Astrocyte of the hippocampus (primary cell): ENCODE measurements at regions not wholly inside any gene's neighbourhood (a gene's known extent, or its start where the extent isn't known, plus 50 kb on each side); places are given as distances from the start of the nearest gene placed in this dataset.

ENCODE experiments used
- DNase-seq: peaks from one replicate; pipeline ENCODE4 v3.0.0; 2011; ENCODE audit warnings: low read depth, low spot score

DNA sequence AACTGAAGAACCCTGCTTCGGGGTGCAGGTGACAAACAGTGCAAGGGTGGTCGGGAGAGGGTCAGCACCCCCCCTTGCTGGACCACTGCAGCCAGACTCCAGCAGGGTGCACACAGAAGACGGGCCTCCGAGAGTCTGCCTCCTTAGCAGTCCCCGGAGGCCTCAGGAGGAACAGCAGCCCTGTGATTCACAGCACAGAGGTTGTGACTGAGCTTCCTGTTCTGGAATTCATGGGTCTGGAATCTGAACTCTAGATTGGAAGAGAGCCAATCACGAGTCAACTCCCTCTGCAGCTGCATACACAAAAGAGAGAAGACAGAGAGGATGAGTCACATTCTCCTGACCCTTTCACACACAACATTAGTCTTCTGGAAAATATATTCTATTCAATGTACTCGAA is 249.0 kb upstream of the OPRM1 start:
- peak; percentile 64 for DNase-seq

DNA sequence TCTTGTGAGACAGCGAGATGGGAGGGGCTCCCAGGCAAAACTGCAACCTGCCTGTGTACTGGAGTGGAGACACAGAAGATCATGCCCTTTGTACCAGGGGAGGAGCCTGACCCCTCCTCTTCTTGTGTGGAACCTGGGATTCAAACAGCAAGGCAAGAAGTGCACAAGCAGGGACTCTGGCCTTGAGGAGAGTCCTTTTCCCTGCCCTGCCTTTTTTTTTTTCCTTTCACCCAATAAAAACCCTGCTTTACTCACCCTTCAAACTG is 251.8 kb upstream of the OPRM1 start:
- DNase-seq: no peak

DNA sequence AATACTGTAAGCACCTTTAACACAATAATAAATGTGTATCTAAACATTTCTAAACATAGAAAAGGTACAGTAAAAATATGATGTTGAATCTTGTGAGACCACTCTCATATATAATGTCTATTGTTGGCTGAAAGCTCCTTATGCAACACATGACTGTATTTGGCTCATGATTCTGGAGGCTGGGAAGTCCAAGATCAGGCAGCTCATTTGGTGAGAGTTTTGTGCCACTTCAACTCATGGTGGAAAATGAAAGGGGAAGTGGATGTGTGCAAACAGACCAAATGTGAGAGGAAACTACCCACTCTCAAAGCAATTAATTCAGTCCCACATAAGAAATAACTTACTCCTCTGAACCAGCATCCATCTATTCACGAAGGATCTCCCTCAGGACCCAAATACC is 257.7 kb upstream of the OPRM1 start:
- no peak for DNase-seq

DNA sequence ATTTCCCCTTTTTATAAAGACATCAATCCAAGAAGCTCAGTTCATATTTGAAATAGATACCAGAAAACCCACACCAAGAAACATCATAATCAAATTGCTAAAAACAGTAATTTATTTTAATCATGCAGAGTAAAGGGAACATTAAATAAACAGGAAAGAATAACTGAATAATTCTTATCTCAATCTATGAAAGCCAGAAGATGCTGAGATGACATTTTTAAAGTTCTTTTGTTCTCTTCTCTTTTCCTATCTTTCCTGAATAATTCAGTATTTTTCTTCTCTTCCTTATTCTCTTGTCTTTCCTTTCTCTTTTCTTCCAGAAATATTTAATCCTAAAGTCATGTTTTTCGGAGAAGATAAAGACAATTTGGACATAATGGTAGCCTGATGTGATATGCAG is 259.0 kb upstream of the OPRM1 start:
- no peak for DNase-seq

DNA sequence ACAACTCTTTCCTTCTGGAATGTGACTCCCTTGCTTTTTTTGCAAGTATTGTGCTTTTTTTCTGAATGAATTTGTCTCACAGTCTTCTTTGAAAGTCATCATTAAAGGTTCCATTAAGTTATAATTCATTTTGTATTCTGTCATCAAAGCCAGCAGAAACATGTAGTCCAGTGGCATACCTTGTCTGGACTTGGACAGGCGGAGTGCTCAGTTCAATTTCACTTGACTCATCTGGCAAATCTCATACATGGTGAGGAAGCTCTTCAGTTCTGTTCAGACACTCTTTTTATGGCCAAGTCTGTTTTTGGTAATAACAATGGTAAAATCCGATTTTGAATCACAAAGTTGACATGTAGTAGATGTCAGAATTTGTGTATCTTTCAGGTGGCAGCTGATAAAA is 260.8 kb upstream of the OPRM1 start:
- no peak for DNase-seq

DNA sequence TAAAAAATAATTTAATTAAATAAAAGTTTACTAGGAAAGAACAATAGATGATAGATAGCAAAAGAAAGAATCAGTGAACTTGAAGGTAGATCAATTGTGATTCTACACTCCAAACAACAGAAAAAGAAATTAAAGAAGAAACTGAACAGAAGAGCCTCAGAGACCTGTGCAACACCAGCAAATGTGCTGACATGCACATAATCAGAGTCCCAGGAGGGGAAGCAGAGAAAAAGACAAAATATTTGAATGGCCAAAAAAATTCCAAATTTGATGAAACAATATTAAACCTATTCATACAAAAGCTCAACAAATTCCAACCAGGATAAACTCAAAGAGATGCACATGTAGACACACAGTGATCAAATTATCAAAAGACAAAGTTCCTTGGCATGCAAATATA is 267.5 kb upstream of the OPRM1 start:
- no peak for DNase-seq

DNA sequence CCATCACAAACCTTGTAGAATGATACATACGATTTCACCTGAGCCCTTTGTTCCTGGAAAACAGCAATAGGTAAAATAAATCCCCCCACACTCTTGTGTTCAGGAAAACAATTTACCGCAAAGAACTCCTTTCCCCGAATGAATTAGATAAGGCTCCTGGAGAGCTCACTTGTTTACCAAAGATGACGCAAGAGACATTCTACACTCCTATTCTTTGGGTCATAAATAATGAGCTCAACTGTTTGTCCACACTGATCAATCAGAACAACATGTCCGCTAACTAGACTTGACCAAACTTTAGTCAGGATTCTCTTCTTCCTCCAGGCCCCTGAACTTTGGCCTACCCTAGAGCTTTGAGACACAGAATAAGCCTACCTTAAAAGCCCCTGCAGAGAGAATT is 271.9 kb upstream of the OPRM1 start:
- DNase-seq: no peak

DNA sequence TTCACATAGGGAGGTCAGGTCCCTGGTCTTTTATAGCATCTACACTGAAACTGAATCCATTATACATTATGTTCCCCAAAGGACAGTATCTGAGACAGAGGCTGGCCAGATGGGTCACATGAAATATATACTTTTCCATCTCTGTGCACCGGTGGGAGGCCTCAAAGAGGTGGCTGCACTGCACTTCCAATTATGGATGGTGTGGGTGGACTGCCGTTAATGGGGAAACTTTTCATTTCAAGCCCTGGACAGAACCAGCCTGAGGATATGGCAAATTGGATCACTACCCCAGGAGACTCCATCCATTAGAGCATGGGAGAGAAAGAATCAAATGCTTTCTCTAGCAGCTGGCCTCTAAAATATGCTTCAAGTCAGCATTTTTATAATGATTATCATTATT is 280.5 kb upstream of the OPRM1 start:
- no peak for DNase-seq

DNA sequence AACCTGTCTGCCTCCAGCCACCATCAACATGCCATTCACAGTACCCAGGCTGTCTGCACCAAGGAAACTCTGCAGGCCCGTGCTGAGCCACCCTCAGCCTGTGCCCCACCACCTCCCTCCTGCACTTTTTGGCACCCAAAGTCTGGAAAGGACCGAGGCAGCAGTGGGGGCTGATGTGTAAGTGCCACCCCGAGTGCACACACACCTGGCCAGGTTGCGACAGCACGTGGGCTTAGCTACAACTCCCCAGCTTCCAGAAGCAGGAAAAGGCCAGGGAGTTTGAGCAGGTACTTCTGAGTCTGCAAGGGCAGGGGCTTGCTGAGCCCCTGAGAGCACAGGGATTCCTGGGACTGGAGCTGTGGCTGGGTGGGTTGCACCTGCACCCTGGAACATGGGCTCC is 303.3 kb upstream of the OPRM1 start:
- no peak for DNase-seq

DNA sequence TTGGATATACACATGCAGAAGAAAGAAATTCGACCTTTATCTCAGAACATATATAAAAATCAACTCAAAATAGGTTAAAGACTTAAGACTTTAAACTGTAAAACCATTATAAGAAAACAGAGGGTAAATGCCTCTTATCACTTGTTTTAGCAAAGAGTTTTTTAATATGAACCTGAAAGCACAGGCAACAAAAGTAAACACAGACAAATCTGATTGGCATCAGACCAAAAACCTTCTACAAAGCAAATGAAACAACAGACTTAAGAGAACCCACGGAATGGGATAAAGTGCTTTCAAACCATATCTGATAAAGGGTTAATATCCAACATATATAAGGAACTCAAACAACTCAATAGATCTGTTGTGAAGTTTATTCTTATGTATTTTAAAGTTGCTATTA is 309.9 kb upstream of the OPRM1 start:
- DNase-seq: no peak

DNA sequence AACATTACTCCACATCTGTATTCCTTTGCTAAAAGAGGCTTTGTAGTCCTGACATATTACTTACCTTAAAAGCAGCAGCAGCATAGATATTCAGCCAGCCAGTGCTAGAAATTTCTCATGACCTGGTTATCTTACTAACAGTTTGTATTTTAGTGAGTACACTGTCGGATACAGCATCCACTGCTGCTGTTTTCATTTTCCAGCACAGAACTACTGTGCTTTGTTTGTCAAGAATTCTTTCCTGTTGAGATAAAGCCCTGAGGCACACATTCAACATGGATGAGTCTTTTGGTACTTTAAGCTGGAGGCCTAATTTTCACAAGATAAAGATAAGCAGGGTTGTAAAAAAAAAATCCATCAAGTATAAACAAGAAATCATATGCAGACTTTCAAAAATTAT is 311.2 kb upstream of the OPRM1 start:
- peak; percentile 33 for DNase-seq

DNA sequence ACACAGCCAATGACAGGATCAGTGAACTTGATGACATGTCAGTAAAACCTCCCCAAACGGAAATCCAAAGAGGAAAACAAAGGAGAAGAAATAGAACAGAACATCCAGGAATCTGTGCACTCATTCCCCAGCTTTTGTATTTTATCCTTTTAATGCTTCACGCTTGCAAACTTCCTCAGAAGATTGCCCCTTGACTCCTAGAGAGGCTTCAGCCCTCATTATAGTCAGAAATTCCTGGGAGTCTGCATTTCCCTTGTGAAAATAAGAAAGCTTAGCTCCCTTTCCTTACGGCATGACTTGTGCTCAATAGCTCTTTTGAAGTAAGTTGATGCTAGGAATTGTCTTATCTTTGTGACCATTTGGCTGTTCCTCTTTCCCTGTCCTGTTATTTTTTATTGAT is 313.6 kb upstream of the OPRM1 start:
- DNase-seq: no peak

DNA sequence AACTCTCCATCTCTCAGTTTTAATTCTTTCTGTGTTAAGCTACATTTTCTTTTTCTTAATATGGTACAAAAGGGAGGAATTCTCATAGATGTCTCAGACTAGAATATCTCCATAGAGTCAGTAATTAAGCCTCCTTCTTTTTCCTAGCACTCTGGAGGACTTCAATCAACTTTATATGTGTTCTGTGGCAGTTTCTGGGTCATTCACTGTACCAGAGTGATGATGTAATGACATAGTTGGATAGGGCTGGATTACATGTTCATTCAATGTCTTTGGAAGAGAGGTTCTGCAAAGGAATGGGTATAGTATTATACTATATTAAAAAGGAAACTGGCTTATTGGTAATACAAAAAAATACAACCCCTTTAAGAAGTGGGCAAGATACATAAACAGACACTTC is 318.3 kb upstream of the OPRM1 start:
- DNase-seq: no peak

DNA sequence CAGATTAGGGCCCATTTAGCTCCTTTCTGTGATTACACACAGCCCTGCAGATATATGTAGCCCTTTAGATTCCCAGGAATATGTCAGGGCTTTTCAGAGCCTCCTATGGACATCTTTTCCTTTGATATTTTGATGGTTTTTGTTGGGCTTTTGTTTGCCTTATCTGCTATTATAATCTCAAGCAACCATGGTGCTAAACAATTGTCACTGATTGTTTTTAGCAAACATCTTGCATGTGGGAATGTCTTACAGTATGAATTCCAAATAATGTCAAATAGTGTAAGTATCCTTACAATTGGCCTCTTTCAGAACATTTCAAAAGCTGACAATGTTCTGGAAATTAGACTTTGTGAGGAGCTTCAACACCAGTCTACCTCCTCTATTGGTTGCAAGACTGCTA is 333.6 kb upstream of the OPRM1 start:
- DNase-seq: no peak

DNA sequence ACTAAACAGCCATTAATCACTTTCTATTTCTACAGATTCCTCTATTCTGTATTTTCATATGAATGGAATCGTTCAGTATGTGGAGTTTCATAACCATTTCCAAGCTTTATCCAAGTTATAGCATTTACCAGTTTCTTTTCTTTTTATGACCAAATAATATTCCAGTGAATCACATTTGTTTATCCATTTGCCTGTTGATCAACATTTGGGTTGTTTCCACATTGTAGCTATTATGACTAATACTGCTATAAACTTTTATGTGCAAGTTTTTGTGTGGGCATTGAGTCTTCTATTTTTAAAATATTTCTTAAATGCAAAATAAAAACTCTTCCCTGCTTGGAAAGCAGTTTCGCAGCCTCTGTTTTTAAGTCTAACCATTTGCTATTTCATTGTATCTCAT is 336.4 kb upstream of the OPRM1 start:
- no peak for DNase-seq

DNA sequence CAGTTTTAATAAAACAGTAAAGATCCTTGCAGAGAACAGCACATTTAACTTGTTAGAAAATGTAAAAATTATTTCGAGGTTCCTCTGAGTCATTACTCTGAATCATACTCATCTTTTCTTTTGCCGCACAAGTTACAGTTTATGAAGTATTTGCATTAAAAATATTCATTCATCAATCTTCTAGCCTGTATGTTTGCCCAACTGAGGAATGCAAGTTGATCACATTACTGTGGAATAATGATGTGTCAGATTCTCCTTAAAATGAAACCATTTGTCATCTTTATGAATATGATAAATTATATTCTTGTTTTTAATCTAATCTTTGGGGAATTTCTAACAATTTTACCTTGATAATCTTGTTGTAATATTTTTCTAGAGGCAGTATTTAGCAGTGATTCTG is 340.4 kb upstream of the OPRM1 start:
- DNase-seq: no peak

DNA sequence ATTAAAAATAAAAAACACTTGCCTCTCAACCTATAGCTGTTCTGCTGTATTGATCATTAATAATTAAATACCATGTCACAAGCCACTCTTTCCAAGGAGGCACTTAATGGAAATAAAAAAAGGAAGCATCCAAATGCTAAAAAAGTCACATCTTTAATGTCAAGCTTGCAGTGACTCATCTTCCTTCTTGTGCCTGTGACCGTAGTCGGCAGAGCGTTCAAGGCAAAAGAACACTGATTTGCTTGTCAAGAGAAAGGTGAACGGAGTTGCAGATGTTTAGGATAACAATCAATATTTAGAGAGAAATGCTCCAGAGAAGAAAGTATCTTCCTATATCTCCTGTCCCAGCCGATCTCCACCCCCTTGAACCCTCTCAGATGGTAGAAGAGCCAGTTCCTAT is 341.0 kb upstream of the OPRM1 start:
- DNase-seq: no peak

DNA sequence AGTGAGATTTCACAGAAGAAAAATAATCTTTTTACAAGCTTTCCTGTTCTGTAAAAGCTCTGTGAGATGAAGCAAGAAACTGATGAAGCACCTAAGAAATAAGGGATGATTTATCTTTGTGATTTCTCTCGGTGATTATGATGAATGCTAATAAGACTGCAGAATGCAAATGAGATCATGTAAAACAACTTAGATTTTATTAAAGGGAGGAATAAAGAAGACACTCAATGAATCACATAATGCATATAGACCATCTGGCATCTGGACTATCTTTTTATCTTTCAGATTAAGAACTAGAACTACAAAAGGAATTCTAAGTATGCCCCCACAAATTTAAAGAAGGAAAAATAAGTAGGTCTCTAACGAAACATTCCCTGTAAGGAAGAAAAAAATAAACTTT is 361.5 kb upstream of the OPRM1 start:
- no peak for DNase-seq

DNA sequence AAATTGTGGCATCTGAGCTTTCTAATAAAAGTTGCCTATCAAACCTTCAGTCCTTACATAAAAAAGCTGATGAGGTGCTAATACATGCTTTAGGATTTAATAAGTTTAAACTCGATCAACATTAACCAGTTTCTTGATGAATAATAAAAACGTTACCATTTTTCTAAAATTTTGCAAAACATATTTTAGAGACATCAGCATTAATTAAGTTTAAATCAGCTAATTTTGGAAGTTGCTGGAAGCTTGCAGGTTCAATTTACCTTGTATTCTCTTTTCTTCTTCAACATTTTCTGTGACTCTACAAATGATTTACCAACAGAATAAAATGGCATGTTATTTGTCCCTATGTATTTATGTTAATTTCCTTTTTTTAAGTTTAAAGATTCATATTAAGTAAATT is 365.3 kb upstream of the OPRM1 start:
- no peak for DNase-seq

DNA sequence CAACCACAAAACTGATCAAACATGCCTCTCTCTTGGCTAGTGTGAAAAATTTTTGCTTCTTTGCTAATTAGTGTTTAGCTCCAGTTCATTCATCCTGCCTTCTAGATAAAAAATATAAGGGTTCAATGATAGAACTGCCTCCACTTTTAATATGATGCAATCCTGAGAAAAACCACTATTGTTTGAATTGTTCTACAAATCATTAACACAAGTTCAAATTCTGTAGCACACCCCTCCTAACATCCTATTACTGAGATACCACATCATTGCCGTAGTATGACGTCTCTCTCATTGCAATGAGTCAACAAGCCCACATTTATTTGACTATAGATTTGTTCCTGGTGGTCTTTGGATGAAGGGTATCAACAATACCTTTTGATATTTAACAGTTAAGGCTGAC is 365.8 kb upstream of the OPRM1 start:
- no peak for DNase-seq

DNA sequence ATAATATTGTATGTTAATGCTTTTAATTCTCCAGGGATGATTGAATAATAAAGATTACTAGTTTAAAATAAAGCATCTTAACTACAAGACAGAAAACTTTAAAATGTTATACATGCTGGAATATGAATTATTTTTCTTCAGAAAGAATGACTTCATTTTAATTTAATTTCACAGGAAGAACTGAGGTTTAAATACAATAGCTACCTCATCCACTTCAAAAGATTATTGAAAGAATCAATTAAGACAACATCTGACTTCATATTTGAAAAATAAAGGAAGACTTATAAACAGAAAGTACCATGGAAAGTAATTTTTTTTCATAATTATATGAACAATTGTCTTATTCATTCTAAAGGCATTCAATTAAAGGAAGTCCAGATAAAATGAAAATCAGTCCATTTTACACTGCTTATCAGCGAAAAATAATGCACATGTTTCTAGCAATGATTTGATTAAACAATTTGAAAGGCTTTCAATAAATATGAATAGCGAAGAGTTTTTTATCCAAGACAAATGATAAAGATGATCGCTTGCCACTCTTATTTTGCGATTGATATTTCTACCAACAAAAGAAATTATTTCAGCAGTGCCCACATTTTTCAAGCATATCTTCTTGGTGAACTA is 368.5 kb upstream of the OPRM1 start:
- no peak for DNase-seq

DNA sequence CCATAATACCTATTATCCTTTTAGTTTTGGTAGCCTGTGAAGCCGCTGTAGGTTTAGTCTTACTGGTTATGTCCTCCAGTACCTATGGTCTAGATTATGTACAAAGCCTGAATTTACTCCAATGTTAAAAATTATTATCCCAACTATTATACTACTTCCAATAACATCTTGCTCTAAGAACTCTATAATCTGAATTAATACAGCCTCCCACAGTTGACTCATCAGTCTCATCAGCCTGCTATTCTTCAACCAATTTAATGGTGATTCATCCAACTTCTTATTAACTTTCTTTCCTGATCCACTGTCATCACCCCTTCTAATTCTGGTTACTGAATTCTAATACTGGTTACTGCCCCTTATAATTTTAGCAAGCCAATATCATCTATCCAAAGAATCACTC is 370.3 kb upstream of the OPRM1 start:
- no peak for DNase-seq

DNA sequence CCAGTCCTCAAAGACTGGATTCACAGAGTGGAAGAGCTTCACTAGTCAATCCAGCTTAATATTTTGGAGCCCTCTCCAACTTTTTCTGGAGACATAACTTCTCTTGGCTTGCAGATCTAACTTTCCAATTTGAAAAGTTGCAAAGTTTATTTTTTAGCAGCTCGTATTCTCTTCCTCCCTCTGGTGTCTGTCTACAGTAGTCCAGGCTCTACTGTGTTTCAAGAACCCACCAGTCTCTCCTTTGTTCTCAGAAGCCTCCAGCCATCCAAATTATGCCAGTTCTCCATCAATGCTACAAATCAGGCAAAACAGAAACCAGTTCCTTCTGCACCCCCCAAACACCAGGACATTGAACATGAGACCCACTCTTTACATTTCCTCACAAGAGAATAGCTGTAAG is 376.1 kb upstream of the OPRM1 start:
- no peak for DNase-seq

DNA sequence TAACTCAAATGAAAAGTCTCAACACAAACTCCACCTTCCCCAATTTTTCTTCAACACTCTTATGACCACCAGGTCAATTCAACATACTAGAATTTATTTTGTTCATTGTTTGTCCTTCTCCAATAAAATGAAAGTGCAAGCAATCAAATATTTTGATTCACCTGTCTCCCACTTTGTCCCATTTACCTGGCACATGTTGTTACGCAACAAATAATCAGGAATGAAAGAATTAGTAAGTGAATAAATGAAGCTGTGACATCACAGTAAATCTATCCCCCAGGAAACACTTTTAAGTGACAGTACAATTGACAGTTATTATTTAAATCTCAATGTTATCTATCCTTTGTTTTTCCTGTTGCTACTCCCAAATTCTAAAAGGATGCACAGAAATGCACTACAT is 393.7 kb upstream of the OPRM1 start:
- no peak for DNase-seq

DNA sequence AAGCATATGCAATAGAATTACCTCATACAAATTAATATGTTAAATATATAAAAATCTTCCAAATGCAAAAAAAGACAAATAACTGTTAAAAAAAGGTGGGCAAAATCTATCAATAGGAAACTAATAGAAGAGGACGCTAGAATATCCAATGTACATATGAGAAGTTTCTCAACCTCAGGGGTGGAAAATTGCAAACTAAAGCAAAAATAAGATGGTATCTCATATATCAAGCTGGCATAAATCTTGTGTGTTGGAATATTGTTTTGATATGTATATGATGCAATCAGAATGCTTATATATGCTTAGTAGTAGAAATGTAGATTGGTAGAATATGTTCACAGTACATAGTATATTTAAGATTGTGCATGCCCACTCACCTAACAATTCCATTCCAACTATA is 395.0 kb upstream of the OPRM1 start:
- no peak for DNase-seq
